HEK293T (cell line): ENCODE measurements at regions not wholly inside any gene's neighbourhood (a gene's known extent, or its start where the extent isn't known, plus 50 kb on each side); places are given as distances from the start of the nearest gene placed in this dataset.

Experiments
- BHLHE40 ChIP-seq: fragments of 450-650 bp; IDR thresholded peaks from 2 replicates; pipeline ENCODE4 v1.6.1; 2016; ENCODE audit warnings: mild to moderate bottlenecking, moderate library complexity, borderline replicate concordance
- ELF4 ChIP-seq: fragments of 450-650 bp; IDR thresholded peaks from 2 replicates; pipeline ENCODE4 v1.6.1; 2017; ENCODE audit warnings: antibody characterized with exemption
- FOXA1 ChIP-seq: fragments of 450-650 bp; IDR thresholded peaks from 2 replicates; pipeline ENCODE4 v1.6.1; 2016; ENCODE audit warnings: mild to moderate bottlenecking
- FOXK2 ChIP-seq: fragments of 450-650 bp; IDR thresholded peaks from 2 replicates; pipeline ENCODE4 v1.6.1; 2016; ENCODE audit warnings: mild to moderate bottlenecking
- HDGF ChIP-seq: fragments of 450-650 bp; IDR thresholded peaks from 2 replicates; pipeline ENCODE4 v1.6.1; 2017; ENCODE audit warnings: antibody characterized with exemption, borderline replicate concordance
- L3MBTL2 ChIP-seq: fragments of 450-650 bp; conservative IDR thresholded peaks from 2 replicates; pipeline ENCODE4 v1.6.1; 2016; ENCODE audit warnings: mild to moderate bottlenecking
- PKNOX1 ChIP-seq: fragments of 450-650 bp; IDR thresholded peaks from 2 replicates; pipeline ENCODE4 v1.6.1; 2016
- SP1 ChIP-seq: fragments of 450-650 bp; IDR thresholded peaks from 2 replicates; pipeline ENCODE4 v1.6.1; 2017
- SUZ12 ChIP-seq: fragments of 450-650 bp; IDR thresholded peaks from 2 replicates; pipeline ENCODE4 v1.6.1; 2016; ENCODE audit warnings: mild to moderate bottlenecking
- TARDBP ChIP-seq: fragments of 450-650 bp; IDR thresholded peaks from 2 replicates; pipeline ENCODE4 v1.6.1; 2016
- ZNF384 ChIP-seq: fragments of 450-650 bp; IDR thresholded peaks from 2 replicates; pipeline ENCODE4 v1.6.1; 2016

GRCh38 chr4:178185517-178185916 is 743.3 kb upstream of the AGA start:
- TF ChIP-seq BHLHE40 (no peak), HDGF (no peak), SP1 (no peak), TARDBP (no peak), ELF4 (no peak), PKNOX1 (no peak), ZNF384 (no peak), SUZ12 (no peak), L3MBTL2 (no peak), FOXK2 (no peak), FOXA1 (no peak)
